ENCODE measurements at regions not wholly inside any gene's neighbourhood (a gene's known extent, or its start where the extent isn't known, plus 50 kb on each side); places are given as distances from the start of the nearest gene placed in this dataset.
"Not testable (repeated sequence)": the region's sequence is repeated elsewhere in the genome, so short reads cannot be mapped to it uniquely, and the experiment has no call there.

GRCh38 chr6:74596588-74596987 lies 609.3 kb downstream of the COL12A1 start (continued):
- TF ChIP-seq ZNF770 (CRISPR knock-in tag; IDR thresholded peaks at IDR 0.05) (no peak), SMYD3 (CRISPR knock-in tag; IDR thresholded peaks at IDR 0.05) (no peak), MLX (CRISPR knock-in tag; IDR thresholded peaks at IDR 0.05) (no peak), ZKSCAN1 (IDR thresholded peaks at IDR 0.05; ENCODE audit: low read length) (no peak), YY1 (IDR thresholded peaks at IDR 0.05; ENCODE audit: insufficient read depth, insufficient replicate concordance, low read depth, low read length) (no peak), ZNF354B (CRISPR knock-in tag; IDR thresholded peaks at IDR 0.05) (no peak), ISX (CRISPR knock-in tag; conservative IDR thresholded peaks at IDR 0.05) (no peak), TCF12 (IDR thresholded peaks at IDR 0.05) (no peak), TCF12 (CRISPR knock-in tag; IDR thresholded peaks at IDR 0.05) (no peak)

- H4K20me1 ChIP-seq (ENCODE audit: insufficient read depth, low read length); H3K36me3 ChIP-seq (replicated peaks in 1 of 2; ENCODE audit: control insufficient read depth in 1 of 2, insufficient read depth in 2 of 2, low read length in 2 of 2); POLR2A ChIA-PET; H3K27me3 ChIP-seq (ENCODE audit: control insufficient read depth in 1 of 2, insufficient read depth in 2 of 2, low read length in 2 of 2); H3K4me2 ChIP-seq (ENCODE audit: low read depth, low read length); H3K4me1 ChIP-seq (ENCODE audit: insufficient read depth, low read length); H3K27ac ChIP-seq (ENCODE audit: extremely low read length, insufficient read depth, low read length); DNase-seq (ENCODE audit: low spot score); H3K79me2 ChIP-seq (ENCODE audit: insufficient read depth, low read length); H3K9me3 ChIP-seq (ENCODE audit: low read length); intact Hi-C loops (cut with micrococcal nuclease; ENCODE audit: unreplicated experiment); H3K4me3 ChIP-seq (replicated peaks in 1 of 3; ENCODE audit: insufficient read depth in 1 of 3, low read depth in 2 of 3, low read length in 3 of 3); H3K9ac ChIP-seq (ENCODE audit: insufficient read depth, low read depth, low read length); BruUV-seq (replicated peaks); H2AFZ ChIP-seq (ENCODE audit: low read length): not testable (repeated sequence)
- peak; percentile 68 for FAIRE-seq
- TF ChIP-seq CTCF (CRISPR knock-in tag; IDR thresholded peaks at IDR 0.05) (peak; percentile 36; the same call in 1 of the 2 replicates), STAG1 (CRISPR knock-in tag; IDR thresholded peaks at IDR 0.05) (peak; percentile 41; the same call in 1 of the 2 replicates), CEBPG (CRISPR knock-in tag; IDR thresholded peaks at IDR 0.05) (peak; percentile 41; the same call in 1 of the 2 replicates)
- CTCF ChIA-PET (ENCODE audit: low intra/inter-chr PET ratio, low total read pairs) = interaction anchor here (1.0 kb wide), 1 partner anchor 185 kb away, joined by 8 read pairs; no protein-coding TSS in a partner anchor
- 3% methylated on average over 4 of the region's 4 CpGs for WGBS (ENCODE audit: low lambda C conversion rate)
- peak; percentile 60 for ATAC-seq
- in situ Hi-C loops (cut with HindIII; ENCODE audit: extremely low pct_ligation_motif_present, low pct_unique_long_range_greater_than_20kb) = loop anchor here (25.0 kb wide), 1 partner anchor 618 kb away; the partner anchor contains the start of gene COL12A1
These were observed 611.5 kb downstream of the COL12A1 start for GRCh38 chr6:74594350-74594749.

All from HepG2 (cell line).